TTC549 (cell line): ENCODE measurements at regions not wholly inside any gene's neighbourhood (a gene's known extent, or its start where the extent isn't known, plus 50 kb on each side); places are given as distances from the start of the nearest gene placed in this dataset.
"Not testable (repeated sequence)": the region's sequence is repeated elsewhere in the genome, so short reads cannot be mapped to it uniquely, and the experiment has no call there.

ENCODE experiments used
- FAIRE-seq: peaks from 2 replicates; lab custom pipeline; 2012; peaks lifted over from hg19 to GRCh38; lab: Jason Lieb, UNC

DNA sequence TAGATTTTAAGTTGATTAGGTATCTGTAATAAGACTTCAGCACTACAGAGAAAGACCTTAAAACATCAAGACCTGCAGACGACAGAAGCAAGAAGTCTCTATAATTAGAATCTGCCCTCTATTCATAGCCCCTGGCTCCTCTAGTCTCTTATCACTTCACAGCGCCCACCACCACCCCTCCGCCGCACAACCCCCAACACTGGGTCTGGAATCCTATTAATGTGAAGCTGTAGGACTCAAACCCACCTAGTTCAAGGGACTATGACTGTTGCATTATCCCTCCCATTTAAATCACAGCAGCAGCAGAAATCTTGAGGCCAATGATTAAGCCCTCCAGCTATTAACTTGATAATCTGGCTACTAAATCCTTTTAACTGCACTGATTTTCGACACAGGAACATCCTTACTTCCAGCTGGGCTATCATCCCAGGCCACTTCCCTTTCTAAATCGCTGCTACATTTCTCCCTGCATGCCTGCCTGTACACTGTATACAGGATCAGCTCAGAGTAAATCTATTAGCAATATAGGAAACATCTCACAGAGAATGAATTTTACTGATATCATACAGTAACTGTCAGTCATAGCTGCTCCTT lies 159.5 kb upstream of the GRAMD2B start:
- no peak for FAIRE-seq

DNA sequence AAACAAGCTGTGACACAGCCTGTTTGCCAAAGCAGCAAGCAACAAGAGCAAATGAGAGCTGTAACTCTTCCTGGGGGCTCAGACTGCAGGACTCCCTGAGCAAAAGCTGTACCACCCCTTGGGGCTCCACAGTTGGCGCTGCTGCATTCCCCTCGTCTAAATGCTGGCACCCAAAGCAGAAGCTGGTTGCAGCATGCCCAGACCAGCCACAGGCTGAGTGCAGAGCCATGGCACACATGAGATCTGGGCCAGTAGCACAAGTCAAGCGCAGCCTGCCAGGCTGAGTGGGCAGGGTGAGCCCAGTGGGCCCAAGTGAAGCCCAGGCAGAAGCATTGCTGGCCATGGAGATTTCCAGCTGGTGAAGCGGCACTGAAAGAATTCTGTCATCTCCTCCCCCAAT lies 157.3 kb upstream of the GRAMD2B start:
- no peak for FAIRE-seq

DNA sequence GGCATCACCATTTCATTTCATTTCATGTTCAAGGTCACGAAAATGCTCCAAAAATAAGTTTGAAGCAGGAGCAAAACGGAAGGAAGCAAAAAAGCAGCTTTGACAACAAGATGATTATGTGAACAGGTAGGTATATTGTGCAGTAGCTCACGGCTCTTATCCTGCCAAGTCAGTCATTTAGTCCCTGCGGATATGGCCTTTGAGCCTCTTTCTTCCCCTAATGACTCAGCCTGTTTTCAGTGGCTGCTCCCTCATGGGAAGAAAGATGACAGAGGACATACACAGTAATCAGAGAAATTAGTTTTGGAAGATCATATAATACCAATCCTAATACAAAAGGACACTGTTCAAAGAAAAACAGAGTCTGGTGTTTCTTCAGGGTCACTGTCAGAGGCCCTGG lies 155.8 kb upstream of the GRAMD2B start:
- FAIRE-seq = no peak

DNA sequence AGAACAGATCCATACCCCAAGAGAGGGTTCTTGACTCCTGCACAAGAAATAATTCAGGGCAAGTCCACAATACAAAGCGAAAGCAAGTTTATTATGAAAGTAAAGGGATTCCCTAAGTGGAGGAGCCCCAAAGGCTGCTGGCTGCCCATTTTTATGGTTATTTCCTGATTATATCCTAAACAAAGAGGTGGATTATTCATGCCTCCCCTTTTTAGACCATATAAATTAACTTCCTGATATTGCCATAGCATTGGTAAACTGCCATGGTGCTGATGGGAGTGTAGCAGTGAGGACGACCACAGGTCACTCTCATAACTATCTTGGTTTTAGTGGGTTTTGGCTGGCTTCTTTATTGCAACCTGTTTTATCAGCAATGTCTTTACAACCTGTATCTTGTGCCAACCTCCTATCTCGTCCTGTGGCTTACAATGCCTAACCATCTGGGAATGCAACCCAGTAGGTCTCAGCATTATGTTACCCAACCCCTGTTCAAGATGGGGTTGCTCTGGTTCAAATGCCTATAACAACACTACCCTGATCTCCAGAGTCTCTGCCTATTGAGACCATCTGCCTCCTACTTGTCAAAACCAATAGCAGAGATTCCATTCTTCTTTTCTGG lies 154.4 kb upstream of the GRAMD2B start:
- no peak for FAIRE-seq

DNA sequence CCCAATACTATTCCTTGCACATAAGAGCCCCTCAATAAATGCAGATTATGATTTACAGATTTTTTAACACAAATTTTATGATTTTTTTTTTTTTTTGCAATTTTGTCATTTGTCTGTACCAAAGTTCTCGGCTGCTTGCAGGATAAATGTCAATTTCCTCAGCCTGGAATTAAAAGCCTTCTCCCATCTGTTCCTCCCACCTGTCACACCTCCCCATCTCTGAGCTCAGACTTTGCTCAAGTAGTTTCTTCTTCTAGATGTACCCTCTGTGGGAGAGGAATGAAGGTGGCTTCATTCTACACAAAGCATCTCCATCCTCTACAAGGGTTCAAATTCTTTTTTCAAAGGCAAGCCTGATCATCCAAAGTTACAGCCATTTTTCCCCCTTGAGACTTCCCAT lies 153.7 kb upstream of the GRAMD2B start:
- no peak for FAIRE-seq

DNA sequence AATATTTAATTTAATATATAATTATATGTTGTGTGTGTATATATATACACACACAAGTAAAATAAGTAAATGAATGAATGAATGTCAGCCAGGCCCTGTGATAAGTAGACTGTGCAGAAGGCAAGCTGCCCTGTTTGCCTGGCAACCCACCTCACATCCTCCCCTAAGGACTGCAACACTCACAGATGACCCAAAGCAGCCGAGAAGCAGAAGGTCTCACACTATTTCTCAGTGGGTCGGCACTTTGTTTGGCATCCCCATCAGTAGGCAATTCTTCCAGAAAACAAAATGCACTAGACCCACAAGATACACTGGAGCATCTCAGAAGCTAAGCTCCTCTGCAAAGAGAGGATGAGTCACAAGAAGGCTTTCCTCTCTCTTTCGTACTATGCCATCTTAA lies 152.1 kb upstream of the GRAMD2B start:
- no peak for FAIRE-seq

DNA sequence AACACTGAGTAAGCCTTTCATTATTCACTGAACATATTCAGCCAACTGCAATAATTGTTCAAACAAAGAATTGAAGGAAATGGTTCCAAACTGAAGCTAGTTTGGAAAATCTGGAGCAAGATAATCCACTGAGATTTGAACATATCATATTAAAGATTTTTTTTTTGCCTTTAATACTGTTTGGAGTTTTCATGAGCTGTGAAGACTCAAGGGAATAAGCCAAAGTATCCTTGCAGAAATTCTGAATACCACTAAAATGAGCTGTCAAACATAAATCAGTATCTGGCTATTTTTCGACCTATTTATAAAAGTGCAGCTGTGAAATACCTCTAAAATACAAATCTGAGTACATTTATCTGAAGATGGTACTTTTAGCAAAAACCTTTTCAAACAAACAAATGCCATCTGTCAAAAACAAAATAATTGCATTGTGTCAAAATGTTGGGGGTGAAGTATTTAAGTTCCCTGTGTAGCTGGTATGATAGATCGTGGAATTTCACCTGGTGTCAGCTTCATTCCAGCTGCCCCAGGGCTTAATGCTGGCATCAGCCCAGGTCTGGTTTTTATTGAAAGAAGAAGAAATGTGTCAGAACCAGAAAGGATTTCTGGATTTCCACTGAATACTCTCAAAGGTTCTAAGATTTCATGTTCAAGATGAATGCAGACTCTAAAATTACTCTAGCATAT lies 149.0 kb upstream of the GRAMD2B start:
- FAIRE-seq = no peak

DNA sequence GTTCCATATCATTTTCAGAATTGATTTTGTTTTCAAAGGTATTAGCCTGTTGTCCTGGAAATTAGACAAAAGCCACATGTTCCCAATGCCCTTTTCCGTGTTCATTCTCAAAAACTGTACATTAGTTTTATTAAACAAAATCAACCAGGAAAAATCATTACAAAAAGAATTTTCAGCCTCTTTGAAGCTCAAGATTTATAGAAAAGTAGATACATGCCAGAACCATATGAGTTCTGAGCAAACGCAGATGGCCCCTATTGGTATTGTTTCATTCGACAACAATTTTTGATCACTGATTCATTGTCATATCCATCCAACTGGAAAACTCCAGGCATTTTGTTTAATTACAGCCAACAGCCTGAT lies 148.5 kb upstream of the GRAMD2B start:
- no peak for FAIRE-seq

DNA sequence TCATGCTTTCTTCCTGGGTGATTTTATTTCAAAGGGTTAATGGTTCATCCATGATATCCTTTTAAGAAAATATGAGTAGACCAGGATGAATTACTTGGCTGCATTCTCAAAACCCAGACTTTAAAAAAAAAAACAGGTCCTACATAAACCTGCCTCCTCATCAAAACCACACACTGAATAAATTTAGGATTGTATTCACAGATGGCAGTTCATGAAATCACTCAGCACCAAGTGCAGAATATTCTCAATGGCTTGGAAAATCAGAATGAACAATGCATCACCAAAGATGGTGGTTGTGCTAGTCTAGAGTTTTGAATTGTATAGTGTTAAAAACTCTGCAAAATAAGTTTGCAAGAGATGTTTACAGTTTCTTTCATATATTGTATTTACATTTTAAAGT lies 145.4 kb upstream of the GRAMD2B start:
- no peak for FAIRE-seq

DNA sequence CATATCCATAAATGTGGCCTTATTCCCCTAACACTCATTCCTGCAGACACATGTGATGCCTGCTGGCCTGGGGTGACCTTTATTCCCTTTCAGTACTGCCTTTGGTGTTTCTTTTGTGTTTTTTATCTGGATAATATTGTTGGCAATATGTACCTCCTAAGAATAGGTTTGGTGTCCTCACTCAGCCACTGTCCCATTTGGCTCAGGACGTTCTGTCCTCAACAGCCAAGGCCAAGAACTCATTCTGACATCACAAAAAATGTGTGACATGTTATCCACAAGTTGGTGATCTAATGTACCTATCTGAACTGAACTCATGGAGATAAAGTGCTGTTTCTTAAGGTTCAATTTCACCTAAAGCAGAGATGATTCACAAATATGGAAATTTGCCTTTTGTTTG lies 142.9 kb upstream of the GRAMD2B start:
- FAIRE-seq = no peak

DNA sequence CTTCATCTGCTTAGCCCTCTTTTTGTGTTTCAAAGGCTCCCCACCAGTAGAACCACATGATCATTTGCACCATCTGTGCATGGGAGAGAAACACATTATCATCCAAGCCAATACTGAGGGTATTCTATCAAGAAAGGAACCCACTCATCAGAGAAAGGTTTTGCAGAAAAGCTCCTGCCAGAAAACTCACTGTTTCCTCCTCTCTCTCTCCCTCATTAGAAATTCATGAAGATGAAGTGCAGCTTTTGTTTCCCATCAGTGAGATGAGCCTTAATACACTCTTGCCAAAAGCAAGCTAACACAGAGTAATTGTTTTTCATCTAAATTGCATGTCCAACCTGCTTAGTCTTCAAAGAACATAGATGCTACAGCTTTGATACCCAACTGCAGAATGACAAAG lies 142.4 kb upstream of the GRAMD2B start:
- no peak for FAIRE-seq

DNA sequence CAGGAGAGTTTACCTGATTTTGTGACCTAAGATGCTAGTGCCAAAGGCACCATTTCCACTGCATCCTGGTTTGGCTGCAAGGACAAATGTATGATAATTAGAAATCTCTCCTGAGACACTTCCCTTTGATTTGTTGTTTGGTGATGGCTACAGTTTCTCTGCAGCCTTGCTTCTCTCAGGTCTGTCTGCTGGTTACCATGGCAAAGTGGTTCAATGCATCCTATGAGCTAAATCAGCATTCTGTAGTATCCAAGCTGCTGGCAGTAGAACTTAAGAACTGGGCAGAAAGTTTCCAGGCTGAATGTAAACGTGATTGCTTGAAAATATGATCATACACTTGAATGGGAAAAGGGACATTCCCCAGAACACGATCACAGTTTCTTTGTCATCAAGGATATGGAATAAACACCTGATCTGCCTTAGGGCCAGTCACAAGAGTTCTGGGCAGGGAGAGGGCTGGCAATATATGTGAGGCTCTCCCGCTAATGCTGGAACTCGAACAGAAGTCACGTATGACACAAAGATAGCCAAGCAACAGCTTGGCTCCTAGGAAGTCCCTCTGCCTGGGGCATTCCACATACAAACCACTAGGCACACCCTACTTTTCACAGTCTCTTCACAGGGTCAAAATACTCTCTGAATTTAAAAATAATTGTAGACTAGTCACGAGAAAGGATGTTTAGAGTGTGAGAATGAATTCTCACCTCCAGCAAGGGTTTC lies 138.1 kb upstream of the GRAMD2B start:
- no peak for FAIRE-seq

DNA sequence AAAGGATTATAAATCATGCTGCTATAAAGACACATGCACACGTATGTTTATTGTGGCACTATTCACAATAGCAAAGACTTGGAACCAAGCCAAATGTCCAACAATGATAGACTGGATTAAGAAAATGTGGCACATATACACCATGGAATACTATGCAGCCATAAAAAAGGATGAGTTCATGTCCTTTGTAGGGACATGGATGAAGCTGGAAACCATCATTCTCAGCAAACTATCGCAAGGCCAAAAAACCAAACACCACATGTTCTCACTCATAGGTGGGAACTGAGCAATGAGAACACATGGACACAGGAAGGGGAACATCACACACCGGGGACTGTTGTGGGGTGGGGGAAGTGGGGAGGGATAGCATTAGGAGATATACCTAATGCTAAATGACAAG lies 127.1 kb upstream of the GRAMD2B start:
- FAIRE-seq = not testable (repeated sequence)

DNA sequence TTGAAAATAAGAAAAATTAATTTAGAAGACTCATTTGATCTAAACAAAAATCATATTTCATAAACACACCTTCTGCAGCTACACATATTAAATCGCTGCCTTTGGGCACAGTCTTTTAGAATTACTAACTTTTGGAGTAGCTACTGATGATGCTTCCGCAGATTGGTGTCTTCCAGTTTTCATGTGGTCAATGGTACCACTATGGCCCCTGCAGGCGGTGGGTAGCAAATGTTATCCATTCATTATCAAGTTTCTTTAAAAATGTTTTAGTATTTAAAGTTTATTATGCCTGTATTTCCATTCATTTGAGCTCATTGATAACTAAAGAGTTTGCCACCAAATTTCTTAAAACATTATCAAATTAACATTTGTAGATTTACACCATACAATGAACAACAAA lies 122.9 kb upstream of the GRAMD2B start:
- no peak for FAIRE-seq

DNA sequence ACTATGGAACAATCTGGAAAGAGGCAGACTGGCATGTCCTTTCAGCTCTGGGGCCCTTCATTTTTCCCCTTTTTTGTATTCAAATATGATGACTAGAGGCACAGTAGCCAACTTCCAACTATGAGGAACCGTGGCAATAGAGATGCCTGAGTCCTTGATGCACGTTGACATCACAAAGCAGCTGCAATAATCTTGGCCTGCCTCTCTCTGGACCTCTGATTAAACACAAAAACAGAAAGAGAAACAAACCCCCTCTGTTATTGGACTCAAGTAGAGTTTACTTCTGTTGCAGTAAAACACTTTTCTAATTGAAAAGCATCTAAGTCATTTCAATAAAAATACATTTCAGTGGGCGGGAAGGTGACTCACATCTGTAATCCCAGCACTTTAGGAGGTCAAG lies 122.2 kb upstream of the GRAMD2B start:
- no peak for FAIRE-seq

DNA sequence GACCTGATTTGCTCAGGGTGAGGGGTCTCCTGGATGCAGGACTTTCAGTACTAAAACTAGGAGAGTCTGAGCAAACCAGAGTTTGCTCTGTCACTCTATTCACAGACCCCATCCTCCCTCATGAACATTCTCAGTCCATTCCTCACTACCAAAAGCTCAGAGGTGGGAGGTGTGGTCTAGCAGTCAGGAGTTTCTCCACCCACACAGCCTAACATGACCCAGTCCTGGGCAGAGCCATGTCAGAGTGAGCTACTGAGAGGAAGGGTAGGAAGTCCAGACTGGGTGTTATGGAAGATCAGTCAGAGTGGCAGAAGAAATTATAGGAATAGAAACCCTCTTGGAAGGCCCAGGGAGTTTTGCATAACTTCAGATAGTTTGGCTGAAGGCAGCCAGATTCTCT lies 113.3 kb upstream of the GRAMD2B start:
- FAIRE-seq = no peak

DNA sequence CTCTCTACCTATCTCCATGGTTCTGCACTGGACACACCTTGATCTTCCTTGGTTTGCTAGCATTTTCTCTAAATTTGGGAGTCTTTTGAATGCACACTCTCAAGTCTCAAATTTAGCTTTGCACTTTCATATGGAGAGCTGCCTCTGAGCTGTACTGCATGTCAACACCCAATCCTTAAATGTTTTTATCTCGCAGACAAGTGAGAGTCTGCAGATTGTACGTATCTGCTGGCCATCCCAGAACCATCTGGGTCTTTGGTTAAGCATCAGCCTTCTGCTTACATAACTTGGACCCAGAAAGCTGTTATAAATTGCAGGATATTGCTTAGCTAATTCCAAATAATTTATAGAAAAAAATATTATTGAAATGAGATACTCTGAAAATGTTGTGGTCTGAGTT lies 111.4 kb upstream of the GRAMD2B start:
- no peak for FAIRE-seq

DNA sequence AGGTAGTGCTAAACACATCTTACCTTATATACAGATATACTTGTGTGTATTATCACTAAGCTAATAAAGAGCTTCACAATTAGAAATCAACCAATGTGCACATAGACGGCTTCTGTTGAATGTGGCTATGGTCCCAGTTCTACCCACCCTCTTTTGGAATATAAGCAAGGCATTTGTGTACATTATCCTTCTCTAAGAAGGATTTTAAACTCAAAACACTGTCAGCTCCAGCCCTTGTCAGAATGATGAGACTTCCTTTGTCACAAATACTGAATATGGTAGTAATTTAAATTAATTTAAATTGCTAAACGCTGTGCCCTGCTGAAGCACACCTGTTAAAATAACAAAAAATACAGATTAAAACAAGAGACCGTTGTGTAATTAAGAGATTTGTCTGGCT lies 107.9 kb upstream of the GRAMD2B start:
- FAIRE-seq = no peak

DNA sequence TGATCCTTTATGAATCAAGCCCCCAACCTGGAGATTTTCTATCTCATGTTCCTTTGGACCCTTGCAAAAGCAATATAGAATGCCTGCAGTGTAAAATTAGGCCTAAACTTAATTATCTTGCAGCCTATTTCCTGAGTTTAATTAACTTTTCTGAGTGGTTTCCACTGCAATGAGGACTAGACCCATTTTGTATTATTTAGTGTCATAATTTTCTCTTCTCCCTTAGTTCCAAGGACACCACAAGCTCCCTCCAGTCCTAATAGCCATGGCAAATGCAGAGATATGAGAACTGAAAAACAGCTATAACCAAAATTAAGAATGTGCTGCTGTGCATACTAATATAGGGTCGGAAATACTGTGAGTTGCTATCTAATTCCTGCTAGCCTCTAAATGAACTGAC lies 90.9 kb upstream of the GRAMD2B start:
- no peak for FAIRE-seq

DNA sequence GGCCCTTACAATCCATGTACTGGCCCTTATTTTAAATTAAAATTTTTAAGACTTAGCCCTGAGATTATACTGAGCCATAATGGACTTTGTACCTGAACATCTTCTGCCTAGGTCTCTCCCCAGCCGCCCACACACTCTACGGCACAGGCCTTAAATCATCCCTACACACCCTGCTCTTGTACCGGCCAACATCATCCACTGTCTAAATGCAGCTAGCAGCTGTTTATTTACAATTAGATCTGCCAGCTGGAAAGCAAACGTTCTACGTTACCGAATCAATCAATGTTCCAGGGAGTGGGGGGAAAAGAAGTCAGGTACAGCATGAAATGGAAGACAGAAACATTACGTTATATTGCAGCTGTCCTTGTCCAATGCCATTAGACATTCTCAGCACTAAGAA lies 88.4 kb upstream of the GRAMD2B start:
- FAIRE-seq = no peak

DNA sequence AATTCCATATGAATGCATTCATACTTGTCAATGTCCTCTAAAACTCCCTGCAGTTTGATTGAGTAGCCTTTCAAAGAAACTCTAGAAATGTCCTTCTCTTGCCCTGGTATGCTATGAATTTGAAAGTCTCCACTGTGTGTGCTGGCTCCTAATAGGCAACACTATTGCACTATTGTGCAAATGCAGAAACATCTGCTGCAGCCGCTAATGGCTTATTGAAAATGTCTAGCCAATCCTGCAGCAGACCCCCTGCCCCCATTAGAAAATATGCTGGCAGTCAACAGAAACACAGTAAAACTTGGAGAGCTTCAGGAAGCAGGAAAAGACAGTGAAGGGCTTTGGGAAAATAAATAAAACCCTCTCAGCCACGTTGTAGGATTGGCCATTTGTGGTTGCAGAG lies 87.3 kb upstream of the GRAMD2B start:
- no peak for FAIRE-seq

DNA sequence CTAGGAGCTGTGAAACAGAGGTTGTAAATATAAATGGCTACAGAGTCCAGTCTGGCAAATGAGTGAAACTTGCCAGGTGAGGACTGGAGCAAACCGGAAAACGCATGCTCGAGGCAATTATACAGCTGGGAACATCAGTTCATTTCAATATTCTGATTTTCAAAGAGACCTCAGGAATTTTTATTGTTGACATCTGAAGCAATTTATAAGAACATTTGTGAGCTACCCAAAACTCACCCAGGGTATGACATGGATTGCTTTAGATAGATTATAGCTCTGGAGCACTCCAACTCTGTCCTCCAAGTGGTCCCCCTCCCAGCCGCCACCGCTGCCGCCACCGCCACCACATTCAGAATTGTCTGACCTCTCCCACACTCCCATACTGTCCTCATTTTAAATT lies 84.6 kb upstream of the GRAMD2B start:
- no peak for FAIRE-seq

DNA sequence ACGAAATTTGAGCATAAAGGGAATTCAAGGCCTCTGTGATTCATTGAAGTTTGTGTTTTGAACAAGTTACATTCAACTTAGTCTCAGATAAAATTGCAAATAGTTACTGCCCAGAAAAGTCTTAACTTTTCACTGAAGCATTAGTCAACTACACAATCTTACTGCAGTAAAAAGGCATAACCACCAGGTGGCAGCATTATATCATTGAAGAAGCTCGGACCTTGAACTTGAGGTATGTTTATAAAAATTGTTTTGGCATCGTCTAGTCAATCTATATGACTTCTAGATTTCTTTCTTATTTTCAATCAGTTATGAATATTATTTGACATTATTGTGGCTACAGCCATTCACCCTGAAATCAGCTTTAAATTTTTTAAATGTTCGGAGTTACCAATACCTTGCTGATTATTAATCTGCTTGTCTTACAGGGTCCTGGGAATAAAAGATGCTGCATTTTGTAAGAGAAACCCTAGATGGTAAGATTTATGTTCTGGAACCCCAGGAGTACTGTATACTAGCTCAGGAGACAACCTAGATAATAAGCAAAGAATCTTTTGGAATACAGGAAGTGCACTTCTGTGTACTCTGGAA lies 83.9 kb upstream of the GRAMD2B start:
- peak; percentile 96 for FAIRE-seq
